HG02623 (cell line): ENCODE measurements at regions not wholly inside any gene's neighbourhood (a gene's known extent, or its start where the extent isn't known, plus 50 kb on each side); places are given as distances from the start of the nearest gene placed in this dataset.

ENCODE experiments used
- ATAC-seq: cut with Tn5 transposase; IDR thresholded peaks from one replicate; pipeline ENCODE4 v1.9.1; 2021; ENCODE audit warnings: moderate library complexity; ENCODE audit not compliant: unreplicated experiment

- ATAC-seq = no peak
These were observed 108.8 kb downstream of the SQOR start for GRCh38 chr15:45743426-45744235.

GRCh38 chr15:45744236-45744589 is 109.4 kb downstream of the SQOR start:
- no peak for ATAC-seq

GRCh38 chr15:45747426-45747825 is 112.6 kb downstream of the SQOR start:
- no peak for ATAC-seq

- ATAC-seq = no peak
These were observed 116.8 kb downstream of the SQOR start for GRCh38 chr15:45751629-45752028.

- no peak for ATAC-seq
These were observed 125.1 kb downstream of the SQOR start for GRCh38 chr15:45759936-45760335.

GRCh38 chr15:45762726-45763125 is 127.9 kb downstream of the SQOR start:
- no peak for ATAC-seq

- no peak for ATAC-seq
These were observed 128.5 kb downstream of the SQOR start for GRCh38 chr15:45763170-45763869.

- no peak for ATAC-seq
These were observed 138.3 kb downstream of the SQOR start for GRCh38 chr15:45773149-45773548.

- ATAC-seq = no peak
These were observed 141.9 kb downstream of the SQOR start for GRCh38 chr15:45776772-45777171.

GRCh38 chr15:45777781-45778180 is 143.0 kb downstream of the SQOR start:
- no peak for ATAC-seq

GRCh38 chr15:45780352-45780751 is 145.5 kb downstream of the SQOR start:
- ATAC-seq = no peak

- no peak for ATAC-seq
These were observed 149.8 kb downstream of the SQOR start for GRCh38 chr15:45784656-45785055.

- no peak for ATAC-seq
These were observed 151.1 kb downstream of the SQOR start for GRCh38 chr15:45785897-45786296.

GRCh38 chr15:45790325-45790943 is 155.6 kb downstream of the SQOR start:
- peak; percentile 59 for ATAC-seq

GRCh38 chr15:45794304-45794703 is 159.5 kb downstream of the SQOR start:
- ATAC-seq = no peak

GRCh38 chr15:45794712-45795439 is 160.0 kb downstream of the SQOR start:
- no peak for ATAC-seq

- ATAC-seq = no peak
These were observed 160.7 kb downstream of the SQOR start for GRCh38 chr15:45795440-45796069.

GRCh38 chr15:45796433-45796832 is 161.6 kb downstream of the SQOR start:
- ATAC-seq = no peak

- peak; percentile 45 for ATAC-seq
These were observed 164.7 kb downstream of the SQOR start for GRCh38 chr15:45799508-45799907.

GRCh38 chr15:45801543-45801942 is 166.7 kb downstream of the SQOR start:
- no peak for ATAC-seq

- ATAC-seq = no peak
These were observed 167.3 kb downstream of the SQOR start for GRCh38 chr15:45802140-45802539.
